NCI-H2107 treated with DMSO at 0.1 percent for 48 hours (cell line): ENCODE measurements at regions not wholly inside any gene's neighbourhood (a gene's known extent, or its start where the extent isn't known, plus 50 kb on each side); places are given as distances from the start of the nearest gene placed in this dataset.

Source experiments
- DNase-seq: peaks from one replicate; lab custom pipeline; 2025; ENCODE audit not compliant: unreplicated experiment; lab: John Stamatoyannopoulos, UW

- no peak for DNase-seq
Observed at GRCh38 chr2:217387776-217388387, 528.0 kb upstream of the TNP1 start.

DNA sequence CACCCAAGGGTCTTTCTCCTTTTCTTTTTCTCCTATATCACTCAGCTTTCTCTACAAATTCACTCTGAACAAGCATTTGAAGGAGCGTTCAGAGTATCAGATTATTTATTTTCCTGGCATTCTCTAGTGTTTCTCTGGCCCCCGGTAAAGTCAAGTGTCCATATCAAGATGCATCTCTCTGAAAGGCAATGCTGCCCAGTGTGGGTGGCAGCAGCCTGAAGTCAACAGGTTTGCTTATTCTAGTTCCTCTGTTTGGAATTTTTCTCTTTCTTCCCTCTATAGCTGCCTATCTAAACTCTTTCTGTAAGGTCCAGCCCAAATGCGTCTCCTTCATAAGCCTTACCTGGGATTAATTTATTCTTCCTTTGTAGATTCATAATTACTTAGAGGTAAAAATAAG lies 526.2 kb upstream of the TNP1 start:
- DNase-seq: no peak

- DNase-seq: no peak
Observed at GRCh38 chr2:217383620-217384019, 523.8 kb upstream of the TNP1 start.

DNA sequence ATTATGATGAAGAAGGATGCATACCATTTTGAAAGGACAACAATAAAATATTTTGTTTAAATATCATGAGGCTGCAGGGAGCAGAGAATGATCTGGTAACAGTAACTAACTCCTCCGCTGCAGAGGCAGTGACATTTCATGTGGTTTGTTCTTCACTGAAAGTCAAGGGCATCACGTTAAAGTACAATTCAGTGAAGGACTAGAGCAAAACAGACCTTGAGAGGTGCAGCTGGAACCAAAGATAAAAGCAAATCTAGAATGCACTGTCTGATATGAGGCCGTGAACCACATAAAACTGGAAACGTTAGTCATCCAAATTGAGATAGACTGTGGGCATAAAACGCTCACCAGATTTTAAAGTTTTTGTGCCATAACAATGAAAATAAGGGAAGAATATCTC lies 522.9 kb upstream of the TNP1 start:
- DNase-seq: no peak

- DNase-seq: no peak
Observed at GRCh38 chr2:217379807-217380206, 519.9 kb upstream of the TNP1 start.

- no peak for DNase-seq
Observed at GRCh38 chr2:217372794-217373193, 512.9 kb upstream of the TNP1 start.

DNA sequence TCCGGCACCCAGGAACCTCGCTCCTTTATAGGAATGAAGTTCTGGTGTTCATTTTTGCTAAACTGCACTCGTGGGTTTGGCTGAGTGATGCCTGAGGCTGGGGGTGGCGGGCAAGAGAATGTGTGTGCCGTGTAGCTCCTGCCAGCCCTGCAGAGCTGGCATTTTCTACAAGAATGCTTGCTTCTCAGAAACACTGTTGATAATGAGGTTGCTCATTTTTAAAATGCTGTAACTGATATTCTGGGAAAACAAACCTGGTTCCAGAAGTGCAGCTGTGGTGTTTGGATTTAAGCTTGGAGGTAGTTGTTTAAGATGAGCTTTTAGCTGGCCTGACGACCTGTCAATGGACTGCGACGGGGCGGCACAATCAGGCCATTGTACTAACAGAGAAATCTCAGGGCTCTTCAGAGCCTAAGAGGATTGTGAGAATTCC lies 511.9 kb upstream of the TNP1 start:
- DNase-seq: no peak

- no peak for DNase-seq
Observed at GRCh38 chr2:217370391-217370790, 510.5 kb upstream of the TNP1 start.

DNA sequence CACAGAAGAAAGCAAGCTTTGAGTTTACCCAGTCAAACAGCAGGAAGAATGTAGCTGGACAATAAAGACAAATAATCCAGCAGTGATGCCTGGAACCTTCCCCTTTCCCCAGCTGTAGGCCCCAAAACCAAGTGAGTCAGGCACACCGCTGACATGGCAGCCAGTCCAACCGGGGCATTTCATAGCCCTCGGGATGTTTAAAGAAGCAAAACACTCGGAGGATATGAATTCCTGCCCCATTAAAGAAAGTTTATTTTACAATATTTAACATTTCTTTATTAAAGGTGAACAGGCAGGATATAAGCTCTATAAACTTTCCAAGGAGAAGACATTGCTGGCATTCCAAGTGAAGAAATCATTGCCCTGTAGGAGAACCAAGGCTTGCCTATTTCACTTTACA lies 507.6 kb upstream of the TNP1 start:
- DNase-seq: no peak

DNA sequence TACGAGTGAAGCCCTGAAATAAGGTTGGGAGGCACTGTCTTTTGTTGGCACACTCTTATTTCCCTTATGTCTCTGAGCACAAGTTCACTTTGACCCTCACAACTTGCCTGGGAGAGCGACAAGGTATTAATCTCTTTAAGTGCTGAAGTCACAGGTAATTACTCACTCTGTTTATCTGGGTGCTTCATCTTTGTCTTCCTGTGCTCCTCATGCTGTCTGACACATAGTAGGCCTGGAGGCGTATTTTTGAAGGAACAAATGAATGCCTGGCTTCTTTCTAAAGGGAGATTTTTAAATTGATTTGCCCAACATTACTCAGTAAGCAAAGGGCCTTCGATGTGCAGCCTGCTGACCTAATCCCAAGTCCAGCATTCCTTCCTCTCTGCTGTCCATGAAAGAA lies 507.1 kb upstream of the TNP1 start:
- DNase-seq: no peak

DNA sequence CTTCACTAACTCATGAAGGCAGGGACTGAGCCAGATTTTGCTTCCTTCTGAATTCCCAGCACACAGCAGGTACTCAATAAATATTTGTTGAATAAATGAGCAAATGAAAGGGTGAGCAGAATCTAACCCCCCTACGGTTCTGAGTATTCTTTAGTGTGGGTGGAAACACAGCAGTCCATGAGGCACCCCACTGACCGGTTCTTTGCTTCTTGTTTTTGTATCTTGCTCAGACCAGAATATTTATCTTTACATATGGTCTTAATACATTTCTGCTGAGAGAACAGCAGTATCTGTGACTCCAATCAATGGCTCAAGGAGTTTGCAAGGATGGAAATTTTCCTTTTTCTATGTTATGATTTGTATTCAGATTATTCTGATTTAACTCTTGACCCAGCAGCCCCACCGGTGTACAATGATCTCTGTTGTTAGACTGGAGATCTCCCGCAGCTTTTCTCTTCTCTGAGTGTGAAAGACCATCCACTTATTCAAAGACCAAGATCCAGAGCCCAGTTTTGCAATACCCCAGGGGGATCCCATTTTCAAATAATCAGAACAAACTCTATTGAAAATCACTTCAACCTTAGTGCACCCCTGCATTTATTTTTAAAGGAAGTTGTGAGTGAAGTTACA lies 506.5 kb upstream of the TNP1 start:
- DNase-seq: no peak

- DNase-seq: no peak
Observed at GRCh38 chr2:217365656-217366055, 505.8 kb upstream of the TNP1 start.

DNA sequence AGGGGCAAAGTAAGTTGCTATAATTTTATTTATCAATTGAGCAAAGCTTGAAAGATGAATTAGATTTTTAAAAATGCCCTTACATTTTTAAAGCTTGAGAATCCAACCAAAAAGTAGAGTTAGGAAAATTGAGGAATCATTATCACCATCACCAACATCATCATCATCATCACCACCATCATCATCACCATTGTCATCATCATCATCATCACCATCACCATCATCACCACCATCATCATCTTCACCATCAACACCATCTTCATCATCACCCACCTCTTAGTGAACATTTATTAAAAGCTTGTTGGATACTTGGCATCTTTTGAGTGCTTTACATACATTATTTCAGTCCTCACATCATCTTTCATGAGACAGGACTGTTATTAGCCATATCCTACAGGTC lies 504.4 kb upstream of the TNP1 start:
- no peak for DNase-seq

- no peak for DNase-seq
Observed at GRCh38 chr2:217363470-217363869, 503.6 kb upstream of the TNP1 start.

GRCh38 chr2:217362710-217363109 lies 502.8 kb upstream of the TNP1 start:
- DNase-seq: no peak

DNA sequence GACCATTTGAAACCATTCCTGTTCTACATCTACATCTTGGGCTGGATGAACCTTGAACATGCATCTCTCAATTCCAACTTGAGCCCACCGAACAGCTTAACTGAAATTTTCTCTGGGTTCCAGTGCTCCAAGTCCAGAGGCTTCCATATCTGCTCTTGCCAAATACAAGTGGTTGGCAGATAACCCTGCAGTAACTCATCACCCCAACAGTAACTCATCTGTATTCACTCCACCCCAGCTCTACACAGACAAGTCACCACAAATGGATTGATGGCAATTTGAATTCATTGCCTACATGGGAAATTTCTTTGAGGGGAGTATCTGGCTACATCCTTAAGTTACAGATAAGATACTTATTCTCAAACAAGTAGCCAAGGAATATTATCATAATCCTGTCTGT lies 502.4 kb upstream of the TNP1 start:
- DNase-seq: no peak

- DNase-seq: no peak
Observed at GRCh38 chr2:217361483-217361880, 501.6 kb upstream of the TNP1 start.

- DNase-seq: no peak
Observed at GRCh38 chr2:217360781-217361482, 501.1 kb upstream of the TNP1 start.

GRCh38 chr2:217360111-217360510 lies 500.2 kb upstream of the TNP1 start:
- no peak for DNase-seq

DNA sequence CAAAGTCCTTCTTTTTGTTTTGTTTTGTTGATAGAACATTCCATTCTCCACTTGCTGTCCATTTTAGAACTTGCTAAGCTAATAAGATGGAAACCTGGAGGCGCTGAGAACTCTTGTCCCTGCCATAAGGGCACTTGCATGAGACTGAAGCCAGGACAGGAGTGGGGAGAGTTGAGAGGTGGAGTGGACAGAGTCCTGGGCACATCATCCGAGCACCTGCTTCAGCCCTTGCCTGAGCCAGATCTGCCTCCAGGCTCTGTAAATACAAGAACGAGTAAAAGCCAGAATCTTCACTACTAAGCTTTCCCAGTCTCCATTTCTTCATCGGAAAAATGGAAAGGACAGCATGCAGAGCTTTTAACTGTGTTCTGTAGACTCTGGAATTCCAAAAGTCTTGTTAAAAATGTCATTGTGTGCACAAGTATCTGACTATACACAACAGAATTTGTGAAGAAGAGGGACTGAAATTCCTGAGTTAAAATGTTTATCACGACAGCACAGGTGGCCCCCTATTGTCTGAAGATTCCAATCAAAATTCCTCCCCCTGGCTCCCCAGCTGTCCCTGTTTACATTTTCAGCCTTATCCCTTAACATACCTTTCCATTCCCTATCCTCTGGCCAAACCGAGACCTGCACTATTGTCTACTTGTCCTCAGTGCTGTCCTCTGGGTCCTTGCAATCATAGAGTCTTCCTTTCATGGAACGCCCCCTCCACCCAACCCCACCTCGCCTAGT lies 498.2 kb upstream of the TNP1 start:
- DNase-seq: no peak

- no peak for DNase-seq
Observed at GRCh38 chr2:217356781-217357180, 496.9 kb upstream of the TNP1 start.

DNA sequence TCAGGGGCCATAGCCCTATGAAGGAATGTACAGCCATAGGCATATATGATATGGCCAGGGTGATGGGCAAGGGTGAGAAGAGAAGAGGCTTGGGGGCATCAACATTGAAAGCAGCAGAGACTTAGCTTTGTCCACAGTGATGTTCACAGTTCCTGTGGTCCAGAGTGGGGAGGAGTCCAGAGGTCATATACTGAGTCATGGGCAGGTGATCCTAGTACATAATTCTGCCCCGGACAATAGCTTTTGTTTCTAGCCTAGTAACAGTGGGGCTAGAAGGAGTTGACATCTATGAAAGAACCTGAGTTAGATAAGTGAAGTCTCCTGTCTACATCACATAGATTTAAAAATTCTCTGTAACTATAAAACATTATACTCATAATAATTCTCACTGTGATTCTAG lies 496.3 kb upstream of the TNP1 start:
- no peak for DNase-seq
